A549 (cell line): ENCODE measurements at regions not wholly inside any gene's neighbourhood (a gene's known extent, or its start where the extent isn't known, plus 50 kb on each side); places are given as distances from the start of the nearest gene placed in this dataset.

Experiments used
- ATAC-seq, 2 experiments: fragments of 200-7000 bp in 1 of 2; fragments of >200 bp in 1 of 2; cut with Nextera tagmentation in 1 of 2; cut with Tn5 transposase in 1 of 2; 3 replicates each; pipeline versions ENCODE4 v1.8.0 to v1.9.1; 2018 to 2020; ENCODE audit warnings: mild to moderate bottlenecking in 1 of 2, moderate library complexity in 1 of 2
- CTCF ChIA-PET: fragments of 300-600 bp; sonication (Branson Sonifier 250); formaldehyde crosslinking; extraction: SDS; loops from one replicate; lab custom pipeline; 2021; ENCODE audit warnings: antibody characterized with exemption, inconsistent platforms; lab: Yijun Ruan, JAX
- POLR2A ChIA-PET: fragments of 350-600 bp; formaldehyde crosslinking; extraction: SDS; loops from one replicate; lab custom pipeline; 2021; ENCODE audit warnings: antibody characterized with exemption, inconsistent platforms; lab: Yijun Ruan, JAX
- DNase-seq, 2 experiments: peaks; one replicate each; pipeline versions ENCODE4 v3.0.0 to v3.0.0-alpha.2; 2011 to 2016; ENCODE audit warnings: low read depth in 1 of 2, low spot score in 1 of 2
- FAIRE-seq: peaks from 2 replicates; lab custom pipeline; 2011; peaks lifted over from hg19 to GRCh38; lab: Jason Lieb, UNC
- H3K27ac ChIP-seq, 2 experiments: fragments of >200 bp; sonication (Bioruptor Twin); formaldehyde crosslinking; 3 replicates each; pipeline ENCODE4 v1.5.1; 2016 to 2017
- H3K4me1 ChIP-seq: fragments of >200 bp; sonication (Bioruptor Twin); formaldehyde crosslinking; 3 replicates; pipeline ENCODE4 v1.6.1; 2016
- H3K4me2 ChIP-seq: fragments of >200 bp; sonication (Bioruptor Twin); formaldehyde crosslinking; 3 replicates; pipeline ENCODE4 v1.6.1; 2016
- H3K4me3 ChIP-seq: fragments of >200 bp; sonication (Bioruptor Twin); formaldehyde crosslinking; 3 replicates; pipeline ENCODE4 v1.5.1; 2016
- H3K9me3 ChIP-seq: fragments of >200 bp; sonication (Bioruptor Twin); formaldehyde crosslinking; 3 replicates; pipeline ENCODE4 v1.6.1; 2016
- CBX8 ChIP-seq: fragments of 200-600 bp; sonication (generic); IDR thresholded peaks from 2 replicates; pipeline ENCODE4 v1.6.1; 2016
- CEBPB ChIP-seq, 2 experiments: fragments of >200 bp in 1 of 2; sonication (Bioruptor Twin) in 1 of 2; formaldehyde crosslinking in 1 of 2; IDR thresholded peaks; 2 replicates each; pipeline ENCODE4 v1.6.1; 2012 to 2016
- CHD4 ChIP-seq: fragments of 200-600 bp; sonication (generic); IDR thresholded peaks from 2 replicates; pipeline ENCODE4 v1.6.1; 2016; ENCODE audit warnings: antibody characterized with exemption, mild to moderate bottlenecking, borderline replicate concordance
- EHMT2 ChIP-seq: fragments of 200-600 bp; sonication (generic); IDR thresholded peaks from 2 replicates; pipeline ENCODE4 v1.6.1; 2016; ENCODE audit warnings: antibody characterized with exemption, low read depth, mild to moderate bottlenecking, moderate library complexity
- FOSB ChIP-seq: fragments of 250-450 bp; sonication (Bioruptor Pico); IDR thresholded peaks from 2 replicates; pipeline ENCODE4 v1.5.0; 2020; ENCODE audit warnings: mild to moderate bottlenecking, moderate library complexity
- GATA3 ChIP-seq: IDR thresholded peaks from 2 replicates; pipeline ENCODE4 v1.6.1; 2012; ENCODE audit warnings: borderline replicate concordance
- HDAC2 ChIP-seq: fragments of 200-600 bp; sonication (generic); IDR thresholded peaks from 2 replicates; pipeline ENCODE4 v1.6.1; 2016
- HEYL ChIP-seq: fragments of 250-450 bp; sonication (Bioruptor Pico); IDR thresholded peaks from 2 replicates; pipeline ENCODE4 v1.8.0; 2021; ENCODE audit warnings: mild to moderate bottlenecking, moderate library complexity
- HOXA7 ChIP-seq: fragments of 250-450 bp; sonication (Bioruptor Pico); IDR thresholded peaks from 2 replicates; pipeline ENCODE4 v1.5.0; 2020; ENCODE audit warnings: mild to moderate bottlenecking, moderate library complexity
- HOXB13 ChIP-seq: fragments of 250-450 bp; sonication (Bioruptor Pico); IDR thresholded peaks from 2 replicates; pipeline ENCODE4 v1.5.0; 2020; ENCODE audit warnings: low read depth, mild to moderate bottlenecking, moderate library complexity
- HOXB5 ChIP-seq: fragments of 250-450 bp; sonication (Bioruptor Pico); IDR thresholded peaks from 2 replicates; pipeline ENCODE4 v1.5.0; 2020; ENCODE audit warnings: mild to moderate bottlenecking, moderate library complexity
- KDM1A ChIP-seq: fragments of 200-600 bp; sonication (generic); IDR thresholded peaks from 2 replicates; pipeline ENCODE4 v1.6.1; 2016; ENCODE audit warnings: low read depth, mild to moderate bottlenecking
- KDM5A ChIP-seq: fragments of 200-600 bp; sonication (generic); IDR thresholded peaks from 2 replicates; pipeline ENCODE4 v1.6.1; 2016; ENCODE audit warnings: antibody characterized with exemption, mild to moderate bottlenecking
- MYC ChIP-seq: IDR thresholded peaks from 2 replicates; pipeline ENCODE4 v1.6.1; 2012; ENCODE audit warnings: mild to moderate bottlenecking, inconsistent platforms, low read length, improper control_type of control experiment, borderline replicate concordance
- NFE2L2 ChIP-seq: fragments of 150-350 bp; conservative IDR thresholded peaks from 2 replicates; pipeline ENCODE4 v1.6.1; 2014; ENCODE audit warnings: low read length
- NPAS2 ChIP-seq: fragments of 250-450 bp; sonication (Bioruptor Pico); IDR thresholded peaks from 2 replicates; pipeline ENCODE4 v1.8.0; 2022; ENCODE audit warnings: mild to moderate bottlenecking, moderate library complexity, borderline replicate concordance
- NR3C1 ChIP-seq: fragments of >200 bp; sonication (Bioruptor Twin); formaldehyde crosslinking; IDR thresholded peaks from 3 replicates; pipeline ENCODE4 v1.6.1; 2017
- PHF8 ChIP-seq: fragments of 200-600 bp; sonication (generic); IDR thresholded peaks from 2 replicates; pipeline ENCODE4 v1.6.1; 2016; ENCODE audit warnings: low read depth, mild to moderate bottlenecking, antibody characterized with exemption, moderate library complexity, borderline replicate concordance
- RARB ChIP-seq: fragments of 250-450 bp; sonication (Bioruptor Pico); IDR thresholded peaks from 2 replicates; pipeline ENCODE4 v1.8.0; 2021; ENCODE audit warnings: mild to moderate bottlenecking, moderate library complexity
- RCOR1 ChIP-seq: fragments of 150-350 bp; IDR thresholded peaks from 2 replicates; pipeline ENCODE4 v1.6.1; 2014; ENCODE audit warnings: antibody characterized with exemption, low read length, low read depth
- SMC3 ChIP-seq: fragments of >200 bp; sonication (Bioruptor Twin); formaldehyde crosslinking; IDR thresholded peaks from 3 replicates; pipeline ENCODE4 v1.6.1; 2018; ENCODE audit warnings: inconsistent platforms
- TFCP2L1 ChIP-seq: fragments of 250-450 bp; sonication (Bioruptor Pico); IDR thresholded peaks from 2 replicates; pipeline ENCODE4 v1.5.0; 2021; ENCODE audit warnings: mild to moderate bottlenecking
- TP53 ChIP-seq: fragments of 250-450 bp; sonication (Bioruptor Pico); IDR thresholded peaks from 2 replicates; pipeline ENCODE4 v1.5.0; 2021; ENCODE audit warnings: mild to moderate bottlenecking, moderate library complexity
- ZC3H11A ChIP-seq: fragments of 450-650 bp; IDR thresholded peaks from 2 replicates; pipeline ENCODE4 v1.6.1; 2014; ENCODE audit warnings: antibody characterized with exemption, mild to moderate bottlenecking
- WGBS: methylation state at CpG from one replicate; pipeline ENCODE4 v1.1.6; 2017; ENCODE audit errors: missing lambda C conversion rate; 5-methylcytosine and 5-hydroxymethylcytosine counted together
- TF ChIP-seq, protein P1 (sequence below): fragments of 250-450 bp; sonication (Bioruptor Pico); IDR thresholded peaks from 2 replicates; pipeline ENCODE4 v1.5.0; 2020; ENCODE audit warnings: low read depth, mild to moderate bottlenecking, moderate library complexity
- TF ChIP-seq, protein P2 (sequence below): fragments of 450-650 bp; IDR thresholded peaks from 2 replicates; pipeline ENCODE4 v1.6.1; 2014; ENCODE audit warnings: antibody characterized with exemption
- TF ChIP-seq, protein P3 (sequence below): fragments of >200 bp; sonication (Bioruptor Twin); formaldehyde crosslinking; IDR thresholded peaks from 2 replicates; pipeline ENCODE4 v1.6.1; 2016
- TF ChIP-seq, protein P4 (sequence below): fragments of 150-350 bp; IDR thresholded peaks from 2 replicates; pipeline ENCODE4 v1.6.1; 2014; ENCODE audit warnings: low read depth, mild to moderate bottlenecking, low read length

DNA sequence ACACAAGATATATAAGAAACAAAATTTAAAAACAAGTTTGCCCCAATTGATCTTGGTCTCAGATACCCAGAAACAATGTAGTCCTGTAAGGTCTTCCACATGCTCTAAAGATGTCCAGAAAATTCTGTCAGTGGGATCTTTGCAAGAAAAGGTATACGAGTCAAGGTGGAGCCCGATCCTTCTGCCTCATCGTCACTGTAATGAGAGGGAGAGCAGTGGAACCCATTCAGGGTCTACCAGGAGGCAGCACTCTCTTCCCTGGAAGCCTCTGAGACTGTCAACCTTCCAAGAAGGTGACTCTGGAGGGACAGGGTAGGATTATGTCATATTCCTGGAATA lies 112.8 kb downstream of the JCAD start:
- H3K4me1 ChIP-seq, result peaks cover 22% of the 10 kb centered on the region
- TF ChIP-seq MYC (no peak), HEYL (CRISPR knock-in tag) (no peak), KDM1A (no peak), NFE2L2 (no peak), HOXA7 (no peak), KDM5A (no peak), HOXB5 (CRISPR knock-in tag) (no peak)
- TF ChIP-seq, protein P1, sequence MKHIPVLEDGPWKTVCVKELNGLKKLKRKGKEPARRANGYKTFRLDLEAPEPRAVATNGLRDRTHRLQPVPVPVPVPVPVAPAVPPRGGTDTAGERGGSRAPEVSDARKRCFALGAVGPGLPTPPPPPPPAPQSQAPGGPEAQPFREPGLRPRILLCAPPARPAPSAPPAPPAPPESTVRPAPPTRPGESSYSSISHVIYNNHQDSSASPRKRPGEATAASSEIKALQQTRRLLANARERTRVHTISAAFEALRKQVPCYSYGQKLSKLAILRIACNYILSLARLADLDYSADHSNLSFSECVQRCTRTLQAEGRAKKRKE (CRISPR knock-in tag), result no peak
- TF ChIP-seq, protein P2, sequence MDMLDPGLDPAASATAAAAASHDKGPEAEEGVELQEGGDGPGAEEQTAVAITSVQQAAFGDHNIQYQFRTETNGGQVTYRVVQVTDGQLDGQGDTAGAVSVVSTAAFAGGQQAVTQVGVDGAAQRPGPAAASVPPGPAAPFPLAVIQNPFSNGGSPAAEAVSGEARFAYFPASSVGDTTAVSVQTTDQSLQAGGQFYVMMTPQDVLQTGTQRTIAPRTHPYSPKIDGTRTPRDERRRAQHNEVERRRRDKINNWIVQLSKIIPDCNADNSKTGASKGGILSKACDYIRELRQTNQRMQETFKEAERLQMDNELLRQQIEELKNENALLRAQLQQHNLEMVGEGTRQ, result no peak
- TF ChIP-seq, protein P3, sequence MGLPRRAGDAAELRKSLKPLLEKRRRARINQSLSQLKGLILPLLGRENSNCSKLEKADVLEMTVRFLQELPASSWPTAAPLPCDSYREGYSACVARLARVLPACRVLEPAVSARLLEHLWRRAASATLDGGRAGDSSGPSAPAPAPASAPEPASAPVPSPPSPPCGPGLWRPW, result no peak
- no peaks in the 10 kb centered on the region for H3K9me3 ChIP-seq
- no peak for FAIRE-seq
- peak in 1 of 2 experiments; percentile 28; a peak in 1 of 6 replicates for ATAC-seq
- ChIA-PET CTCF (interaction anchor here (0.8 to 2.2 kb wide), 4 partner anchors 52 to 210 kb away, joined by 3 to 7 read pairs (median 4); no protein-coding TSS in a partner anchor), POLR2A (no interaction called here)
- WGBS, result 82% methylated on average over 3 of the region's 3 CpGs
- H3K27ac ChIP-seq, result peak overlapping the region; percentile 72 to 79; a peak in 5 of 6 replicates
- no peak overlapping the region for H3K4me2 ChIP-seq
- no peak overlapping the region for H3K4me3 ChIP-seq
- DNase-seq, result no peak

DNA sequence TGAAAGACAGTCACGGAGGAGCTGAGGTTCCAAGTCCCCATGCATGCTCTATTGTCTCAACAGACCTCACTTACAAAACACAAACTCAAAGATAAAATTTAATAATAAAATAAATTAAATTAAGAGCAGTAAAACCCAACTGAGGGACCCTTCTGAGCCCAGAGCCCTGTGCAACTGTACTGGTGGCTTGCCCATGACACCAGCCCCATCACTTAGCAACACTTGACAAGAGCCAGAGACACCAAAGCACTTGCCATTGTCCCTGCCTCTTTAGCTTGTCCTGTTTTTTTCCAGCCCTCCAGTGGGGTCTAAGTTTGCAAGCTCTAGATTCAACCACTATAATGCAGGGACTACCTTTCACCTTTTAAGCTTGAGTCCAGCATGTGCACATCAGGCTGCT lies 117.9 kb downstream of the JCAD start:
- no peak for ATAC-seq
- H3K9me3 ChIP-seq, result no peaks in the 10 kb centered on the region; the same call in 2 of the 3 replicates
- CTCF ChIA-PET, result interaction anchor here (0.7 kb wide), 1 partner anchor 57 kb away, joined by 3 read pairs; no protein-coding TSS in a partner anchor
- 33% methylated on average over 1 of the region's 1 CpG for whole genome bisulfite sequencing
- no peak overlapping the region for H3K4me2 ChIP-seq
- H3K4me1 ChIP-seq, result no peaks in the 10 kb centered on the region; the same call in 2 of the 3 replicates
- H3K4me3 ChIP-seq, result no peak overlapping the region
- no peak for TF ChIP-seq SMC3
- no peak for TF ChIP-seq TFCP2L1 (CRISPR knock-in tag)
- no peak for TF ChIP-seq RCOR1
- TF ChIP-seq ZC3H11A, result no peak
- TF ChIP-seq KDM5A, result no peak
- no peak for TF ChIP-seq HOXA7
- no peak for TF ChIP-seq EHMT2
- TF ChIP-seq GATA3, result no peak
- no peak for TF ChIP-seq MYC
- no peak for TF ChIP-seq CHD4
- TF ChIP-seq FOSB (CRISPR knock-in tag), result no peak
- TF ChIP-seq NPAS2 (CRISPR knock-in tag), result no peak
- no peak for TF ChIP-seq CEBPB (IDR thresholded peaks at IDR 0.05)
- TF ChIP-seq NR3C1, result no peak
- TF ChIP-seq, all 56 proteins: peak for 0
- FAIRE-seq, result no peak
- H3K27ac ChIP-seq, result no peak overlapping the region
- no peak for DNase-seq
- POLR2A ChIA-PET, result no interaction called here

DNA sequence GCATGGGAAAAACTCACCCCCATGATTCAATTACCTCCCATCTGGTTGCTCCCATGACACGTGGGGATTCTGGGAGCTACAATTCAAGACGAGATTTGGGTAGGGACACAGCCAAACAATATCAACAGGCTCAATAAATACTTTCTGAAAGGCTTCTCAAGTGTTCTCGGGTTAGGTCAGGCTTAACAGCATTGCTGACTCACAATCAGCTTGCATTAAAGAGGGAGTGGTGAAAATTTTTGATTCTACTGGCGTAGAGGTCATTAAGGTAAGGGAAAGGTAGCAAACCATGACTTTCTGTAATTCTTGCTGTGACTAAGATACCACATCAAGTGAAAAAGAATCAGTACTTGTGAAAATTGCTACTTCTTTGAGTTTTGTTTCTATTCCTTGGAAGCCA lies 126.4 kb downstream of the JCAD start:
- ChIA-PET POLR2A (no interaction called here), CTCF (interaction anchor here (0.6 to 1.1 kb wide), 2 partner anchors 65 to 82 kb away, joined by 4 to 5 read pairs; no protein-coding TSS in a partner anchor)
- no peaks in the 10 kb centered on the region for H3K4me1 ChIP-seq
- FAIRE-seq (no peak), DNase-seq (no peak), ATAC-seq (no peak)
- peaks cover 7% of the 10 kb centered on the region; the same call in 1 of the 3 replicates for H3K9me3 ChIP-seq
- WGBS, result 23% methylated on average over 4 of the region's 4 CpGs
- no peak for TF ChIP-seq KDM1A
- TF ChIP-seq SMC3, result no peak
- TF ChIP-seq HOXB13 (CRISPR knock-in tag), result no peak
- no peak for TF ChIP-seq CBX8
- no peak for TF ChIP-seq NR3C1
- TF ChIP-seq NFE2L2, result no peak
- no peak for TF ChIP-seq TP53 (CRISPR knock-in tag)
- TF ChIP-seq HDAC2, result no peak
- TF ChIP-seq TFCP2L1 (CRISPR knock-in tag), result no peak
- no peak for TF ChIP-seq CHD4
- TF ChIP-seq RARB (CRISPR knock-in tag), result no peak
- no peak for TF ChIP-seq PHF8
- no peak for TF ChIP-seq HEYL (CRISPR knock-in tag)
- TF ChIP-seq, protein P4, sequence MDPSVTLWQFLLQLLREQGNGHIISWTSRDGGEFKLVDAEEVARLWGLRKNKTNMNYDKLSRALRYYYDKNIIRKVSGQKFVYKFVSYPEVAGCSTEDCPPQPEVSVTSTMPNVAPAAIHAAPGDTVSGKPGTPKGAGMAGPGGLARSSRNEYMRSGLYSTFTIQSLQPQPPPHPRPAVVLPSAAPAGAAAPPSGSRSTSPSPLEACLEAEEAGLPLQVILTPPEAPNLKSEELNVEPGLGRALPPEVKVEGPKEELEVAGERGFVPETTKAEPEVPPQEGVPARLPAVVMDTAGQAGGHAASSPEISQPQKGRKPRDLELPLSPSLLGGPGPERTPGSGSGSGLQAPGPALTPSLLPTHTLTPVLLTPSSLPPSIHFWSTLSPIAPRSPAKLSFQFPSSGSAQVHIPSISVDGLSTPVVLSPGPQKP, result no peak
- H3K4me3 ChIP-seq, result no peak overlapping the region
- H3K27ac ChIP-seq, result no peak overlapping the region
- no peak overlapping the region for H3K4me2 ChIP-seq
